HEK293 (cell line): ENCODE measurements at regions not wholly inside any gene's neighbourhood (a gene's known extent, or its start where the extent isn't known, plus 50 kb on each side); places are given as distances from the start of the nearest gene placed in this dataset.

Source experiments
- CTCF ChIP-seq: fragments of 450-650 bp; formaldehyde crosslinking; IDR thresholded peaks from 2 replicates; pipeline ENCODE4 v1.5.1; 2016; ENCODE audit warnings: missing biosample characterization, missing genetic modification characterization
- YY1 ChIP-seq: fragments of 450-650 bp; formaldehyde crosslinking; IDR thresholded peaks from 2 replicates; pipeline ENCODE4 v1.5.1; 2018; ENCODE audit warnings: missing biosample characterization, missing genetic modification characterization
- ZBTB1 ChIP-seq: fragments of 450-650 bp; formaldehyde crosslinking; IDR thresholded peaks from 2 replicates; pipeline ENCODE4 v1.5.1; 2016; ENCODE audit warnings: missing biosample characterization, missing genetic modification characterization
- ZNF24 ChIP-seq: fragments of 450-650 bp; formaldehyde crosslinking; IDR thresholded peaks from 2 replicates; pipeline ENCODE4 v1.5.1; 2016; ENCODE audit warnings: missing biosample characterization, missing genetic modification characterization
- ZNF335 ChIP-seq: fragments of 450-650 bp; formaldehyde crosslinking; conservative IDR thresholded peaks from 2 replicates; pipeline ENCODE4 v1.5.1; 2016; ENCODE audit warnings: missing biosample characterization, missing genetic modification characterization
- ZNF433 ChIP-seq: fragments of 450-650 bp; formaldehyde crosslinking; IDR thresholded peaks from 2 replicates; pipeline ENCODE4 v1.5.1; 2016; ENCODE audit warnings: missing biosample characterization, missing genetic modification characterization, low read depth
- ZNF521 ChIP-seq: fragments of 450-650 bp; formaldehyde crosslinking; IDR thresholded peaks from 2 replicates; pipeline ENCODE4 v1.5.1; 2017; ENCODE audit warnings: missing biosample characterization, mild to moderate bottlenecking, missing genetic modification characterization
- ZNF660 ChIP-seq: fragments of 450-650 bp; IDR thresholded peaks from 2 replicates; pipeline ENCODE4 v1.5.1; 2018; ENCODE audit warnings: missing biosample characterization, mild to moderate bottlenecking, missing genetic modification characterization
- TF ChIP-seq, protein P1 (sequence below): fragments of 450-650 bp; formaldehyde crosslinking; IDR thresholded peaks from 2 replicates; pipeline ENCODE4 v1.5.1; 2016; ENCODE audit warnings: missing biosample characterization, missing genetic modification characterization
- TF ChIP-seq, protein P2 (sequence below): fragments of 450-650 bp; formaldehyde crosslinking; IDR thresholded peaks from 2 replicates; pipeline ENCODE4 v1.5.1; 2016; ENCODE audit warnings: missing biosample characterization, missing genetic modification characterization

DNA sequence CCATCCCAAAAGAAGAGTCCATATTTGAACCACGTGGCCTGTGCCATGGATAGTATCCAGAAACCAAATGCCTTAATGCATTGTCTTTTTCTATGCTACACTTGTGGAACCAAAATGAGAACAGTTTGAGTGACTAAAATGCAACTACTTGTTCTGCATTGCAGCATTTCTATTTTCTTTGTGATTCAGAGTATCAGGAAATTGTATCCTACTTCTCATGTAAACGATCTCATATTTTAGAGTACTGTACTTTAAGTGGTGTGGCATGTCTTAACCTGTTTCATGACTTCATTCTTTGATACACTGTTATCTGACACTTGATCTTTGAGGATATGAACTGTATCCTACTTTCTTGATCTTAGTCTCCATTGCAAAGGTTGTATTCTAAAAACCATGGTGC lies 167.2 kb upstream of the WDR1 start:
- TF ChIP-seq CTCF (tag by site-specific recombination) (no peak), ZBTB1 (no peak), ZNF660 (tag by site-specific recombination) (no peak), ZNF24 (no peak), ZNF335 (tag by site-specific recombination) (no peak), ZNF521 (no peak), ZNF433 (tag by site-specific recombination) (no peak), YY1 (no peak)
- TF ChIP-seq, protein P1, sequence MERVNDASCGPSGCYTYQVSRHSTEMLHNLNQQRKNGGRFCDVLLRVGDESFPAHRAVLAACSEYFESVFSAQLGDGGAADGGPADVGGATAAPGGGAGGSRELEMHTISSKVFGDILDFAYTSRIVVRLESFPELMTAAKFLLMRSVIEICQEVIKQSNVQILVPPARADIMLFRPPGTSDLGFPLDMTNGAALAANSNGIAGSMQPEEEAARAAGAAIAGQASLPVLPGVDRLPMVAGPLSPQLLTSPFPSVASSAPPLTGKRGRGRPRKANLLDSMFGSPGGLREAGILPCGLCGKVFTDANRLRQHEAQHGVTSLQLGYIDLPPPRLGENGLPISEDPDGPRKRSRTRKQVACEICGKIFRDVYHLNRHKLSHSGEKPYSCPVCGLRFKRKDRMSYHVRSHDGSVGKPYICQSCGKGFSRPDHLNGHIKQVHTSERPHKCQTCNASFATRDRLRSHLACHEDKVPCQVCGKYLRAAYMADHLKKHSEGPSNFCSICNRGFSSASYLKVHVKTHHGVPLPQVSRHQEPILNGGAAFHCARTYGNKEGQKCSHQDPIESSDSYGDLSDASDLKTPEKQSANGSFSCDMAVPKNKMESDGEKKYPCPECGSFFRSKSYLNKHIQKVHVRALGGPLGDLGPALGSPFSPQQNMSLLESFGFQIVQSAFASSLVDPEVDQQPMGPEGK (tag by site-specific recombination), result no peak
- TF ChIP-seq, protein P2, sequence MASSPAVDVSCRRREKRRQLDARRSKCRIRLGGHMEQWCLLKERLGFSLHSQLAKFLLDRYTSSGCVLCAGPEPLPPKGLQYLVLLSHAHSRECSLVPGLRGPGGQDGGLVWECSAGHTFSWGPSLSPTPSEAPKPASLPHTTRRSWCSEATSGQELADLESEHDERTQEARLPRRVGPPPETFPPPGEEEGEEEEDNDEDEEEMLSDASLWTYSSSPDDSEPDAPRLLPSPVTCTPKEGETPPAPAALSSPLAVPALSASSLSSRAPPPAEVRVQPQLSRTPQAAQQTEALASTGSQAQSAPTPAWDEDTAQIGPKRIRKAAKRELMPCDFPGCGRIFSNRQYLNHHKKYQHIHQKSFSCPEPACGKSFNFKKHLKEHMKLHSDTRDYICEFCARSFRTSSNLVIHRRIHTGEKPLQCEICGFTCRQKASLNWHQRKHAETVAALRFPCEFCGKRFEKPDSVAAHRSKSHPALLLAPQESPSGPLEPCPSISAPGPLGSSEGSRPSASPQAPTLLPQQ (tag by site-specific recombination), result no peak
